Stromal cell of bone marrow (primary cell): ENCODE measurements at regions not wholly inside any gene's neighbourhood (a gene's known extent, or its start where the extent isn't known, plus 50 kb on each side); places are given as distances from the start of the nearest gene placed in this dataset.
"Not testable (repeated sequence)": the region's sequence is repeated elsewhere in the genome, so short reads cannot be mapped to it uniquely, and the experiment has no call there.

Experiments used
- DNase-seq: peaks from one replicate; pipeline ENCODE4 v3.0.0-alpha.2; 2012; ENCODE audit warnings: low read depth

DNA sequence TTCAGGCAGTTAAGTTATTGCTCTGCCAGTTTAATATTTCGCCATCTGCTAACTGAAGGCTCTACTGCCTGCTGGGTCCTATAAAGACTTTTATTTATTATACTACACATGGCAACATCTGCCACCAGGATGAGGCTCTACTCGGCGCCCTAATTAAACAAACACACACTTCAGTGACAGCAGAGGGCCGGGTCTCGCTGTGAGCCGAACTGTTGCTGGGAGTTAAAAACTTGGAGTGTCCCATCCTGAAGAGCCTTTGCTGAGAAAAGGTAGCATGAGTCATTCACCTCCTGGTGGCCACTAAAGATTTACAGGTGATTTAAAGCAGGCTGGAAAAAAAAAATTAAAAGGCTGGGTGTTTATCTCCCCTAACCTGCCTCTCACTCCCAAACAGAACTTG lies 183.7 kb downstream of the NPIPA8 start:
- not testable (repeated sequence) for DNase-seq

DNA sequence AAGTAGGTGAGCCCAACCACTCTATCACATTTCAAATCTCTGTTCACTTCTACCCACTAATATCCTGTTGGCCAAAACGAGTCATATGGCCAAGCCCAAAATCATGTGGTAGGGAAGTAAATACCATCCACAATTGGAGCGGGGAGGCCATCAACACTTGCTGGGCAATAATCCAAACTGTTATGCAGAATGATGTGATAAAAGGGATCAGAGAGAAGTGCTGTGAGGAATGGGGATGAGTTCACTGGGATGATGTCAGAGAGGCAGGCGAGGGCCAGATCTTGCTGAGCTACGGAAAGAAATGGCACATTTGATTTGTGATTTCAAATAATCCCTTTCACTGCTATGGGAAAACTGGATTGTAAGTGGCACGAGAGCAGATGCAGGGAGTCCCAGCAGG lies 188.4 kb downstream of the NPIPA8 start:
- DNase-seq, result not testable (repeated sequence)

DNA sequence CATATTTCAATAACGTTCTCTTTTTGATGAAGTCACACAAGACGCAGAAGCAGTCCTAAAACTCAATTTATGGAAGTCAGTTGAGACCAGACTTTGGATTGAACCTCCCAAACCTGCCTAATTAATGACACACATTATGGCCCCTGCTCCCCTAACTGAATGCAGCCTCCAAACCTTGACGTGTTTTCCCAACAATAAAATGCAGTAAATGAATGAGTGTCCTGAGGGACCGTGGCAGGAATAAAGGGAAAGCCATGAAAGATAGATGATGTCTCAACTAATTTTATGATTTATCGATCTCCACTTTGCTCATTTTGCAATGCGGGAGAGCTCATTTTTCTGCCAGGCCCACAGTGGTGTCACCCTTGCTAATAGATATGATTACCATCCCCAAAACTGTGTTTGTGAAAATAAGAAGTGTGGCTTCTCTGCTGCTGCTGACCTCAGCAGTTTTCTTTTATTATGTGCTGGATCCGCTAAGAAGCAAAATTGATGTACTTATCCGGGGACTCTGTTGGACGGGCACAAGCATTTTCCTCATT lies 189.9 kb downstream of the NPIPA8 start:
- not testable (repeated sequence) for DNase-seq

DNA sequence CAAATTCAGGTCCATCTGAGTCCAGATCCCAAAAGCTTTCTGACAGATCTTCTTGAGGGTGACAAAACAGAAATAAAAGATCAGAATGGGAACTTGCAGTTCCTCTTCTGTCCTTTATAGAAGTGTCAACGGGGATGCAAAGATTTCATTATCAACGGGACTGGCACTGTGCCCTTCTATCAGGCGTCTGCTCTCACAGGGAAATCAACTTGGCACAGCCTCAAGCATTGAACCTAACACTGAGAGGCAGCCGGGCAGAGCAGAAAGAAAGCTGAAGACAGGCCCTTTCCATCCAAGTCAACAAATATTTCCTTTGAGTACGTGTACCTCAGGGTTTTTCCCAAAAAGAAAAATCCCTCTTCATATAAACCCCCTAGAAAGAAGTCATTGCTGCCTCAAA lies 194.5 kb downstream of the NPIPA8 start:
- DNase-seq, result not testable (repeated sequence)

DNA sequence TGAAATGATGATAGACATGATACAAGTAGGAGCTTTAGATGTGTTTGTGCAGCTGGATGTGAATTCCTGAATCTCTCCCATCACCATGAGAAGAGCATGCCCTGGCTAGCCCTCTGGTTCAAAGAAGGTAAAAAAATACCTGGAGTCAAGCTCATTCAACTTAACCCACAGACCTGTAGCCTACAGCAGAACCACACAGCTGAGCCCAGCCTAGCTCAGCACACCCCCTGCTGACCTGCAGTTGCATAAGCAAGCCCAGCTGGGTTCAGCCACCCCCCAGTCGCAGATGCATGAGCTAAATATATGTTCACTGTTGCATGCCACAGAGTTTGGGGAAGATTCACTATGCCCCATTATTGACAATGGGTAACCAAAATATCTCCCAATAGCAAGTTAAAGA lies 200.2 kb downstream of the NPIPA8 start:
- DNase-seq, result not testable (repeated sequence)

DNA sequence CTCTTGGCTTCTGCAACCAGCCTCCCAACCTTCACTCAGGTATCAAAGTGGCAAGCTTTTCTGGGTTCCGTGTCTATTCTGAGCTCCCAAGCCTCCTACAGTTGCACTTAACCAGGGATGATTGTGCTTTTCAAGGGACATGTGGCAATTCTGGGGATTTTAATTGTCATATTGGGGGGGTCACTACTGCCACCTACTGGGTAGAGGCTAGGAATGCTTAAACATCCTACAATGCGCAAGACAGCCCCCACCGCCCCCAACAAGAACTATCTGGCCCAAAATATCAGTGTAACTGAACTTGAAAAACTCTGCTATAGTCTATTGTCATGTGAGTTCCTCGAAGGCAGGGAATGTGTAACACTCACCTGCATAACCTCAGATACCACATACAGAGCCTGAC lies 201.5 kb downstream of the NPIPA8 start:
- DNase-seq, result not testable (repeated sequence)

DNA sequence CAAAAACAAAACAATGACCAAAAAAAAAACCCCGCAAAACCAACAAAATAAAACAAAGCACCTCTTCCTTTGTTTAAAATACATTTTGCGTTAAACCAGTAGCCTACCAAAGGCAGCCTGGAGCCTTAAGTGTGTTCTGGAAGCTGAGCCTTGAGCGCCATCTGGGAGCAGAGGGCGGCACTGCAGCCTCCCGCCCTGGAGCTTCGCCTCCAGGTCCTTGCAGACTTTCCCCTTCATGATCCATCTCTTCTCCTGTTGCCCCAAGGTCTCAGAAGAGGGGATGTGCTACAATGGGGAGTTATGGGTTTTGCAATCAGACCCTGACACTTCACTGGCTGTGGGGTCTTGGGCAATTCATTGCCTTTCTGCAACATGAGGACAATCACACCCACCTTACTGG lies 204.9 kb downstream of the NPIPA8 start:
- DNase-seq, result not testable (repeated sequence)

DNA sequence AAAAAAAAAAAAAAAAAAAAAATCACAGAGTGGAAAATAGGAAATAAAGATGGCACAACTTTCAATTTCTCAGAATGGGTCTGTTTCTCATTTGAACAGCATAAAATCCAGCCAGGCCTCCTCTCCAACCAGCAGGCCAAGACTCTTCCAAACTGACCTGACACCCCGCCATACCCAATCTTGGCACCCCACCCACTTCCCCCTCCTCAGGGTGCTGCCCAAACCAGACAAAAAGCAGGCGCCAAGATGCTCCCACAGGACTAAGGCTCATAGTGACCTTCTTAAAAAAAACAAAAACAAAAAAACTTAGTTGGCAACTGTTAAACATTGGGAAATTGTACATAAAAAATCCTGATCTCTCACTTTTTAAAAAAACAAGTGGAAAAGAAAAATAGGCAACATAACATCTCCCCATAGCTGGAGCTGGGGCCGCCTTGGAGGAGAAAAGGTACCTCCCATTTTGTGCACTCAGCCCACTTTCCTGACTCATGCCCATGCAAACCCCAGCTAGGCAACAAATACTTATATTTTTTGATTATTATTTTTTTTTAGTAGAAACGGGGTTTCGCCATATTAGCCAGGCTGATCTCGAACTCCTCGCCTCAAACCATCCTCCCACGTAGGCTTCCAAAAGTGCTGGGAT lies 205.9 kb downstream of the NPIPA8 start:
- not testable (repeated sequence) for DNase-seq

DNA sequence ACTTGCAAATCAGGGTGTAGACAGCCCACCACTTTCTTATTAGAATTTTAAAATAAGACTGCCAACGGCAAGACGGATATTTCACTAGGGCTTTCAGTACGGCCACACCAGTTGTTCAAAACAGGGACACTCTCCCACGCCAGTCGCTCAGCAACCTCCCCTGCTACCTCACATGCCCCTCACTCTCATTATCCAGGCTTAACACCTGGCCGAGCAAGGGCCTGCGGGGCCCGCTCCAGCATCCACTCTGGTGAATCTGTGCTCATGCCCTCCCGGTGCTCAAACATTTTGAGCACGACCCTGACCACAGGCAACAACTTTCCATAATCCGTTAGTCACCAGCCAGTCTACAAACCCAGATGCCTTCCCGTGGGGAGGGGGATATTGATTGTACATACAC lies 209.5 kb downstream of the NPIPA8 start:
- not testable (repeated sequence) for DNase-seq

DNA sequence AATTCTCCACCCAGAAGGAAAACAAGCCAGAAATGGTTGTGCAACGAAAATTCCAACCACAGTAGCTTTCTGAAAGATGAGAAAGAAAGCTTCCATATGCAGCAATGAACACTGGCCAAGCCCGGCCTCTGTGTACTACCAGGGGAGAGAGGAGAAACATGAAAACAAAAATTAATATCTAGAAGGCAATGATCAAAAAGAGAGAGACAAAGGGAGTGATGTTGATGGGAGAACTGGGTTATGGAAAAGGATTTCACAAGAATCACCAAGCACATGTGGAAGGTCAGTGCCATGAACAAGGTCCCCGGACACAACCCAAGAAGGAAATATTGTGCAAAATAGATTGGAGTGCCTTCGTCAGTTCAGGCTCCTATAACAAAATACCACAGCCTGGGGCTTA lies 217.4 kb downstream of the NPIPA8 start:
- DNase-seq, result not testable (repeated sequence)

DNA sequence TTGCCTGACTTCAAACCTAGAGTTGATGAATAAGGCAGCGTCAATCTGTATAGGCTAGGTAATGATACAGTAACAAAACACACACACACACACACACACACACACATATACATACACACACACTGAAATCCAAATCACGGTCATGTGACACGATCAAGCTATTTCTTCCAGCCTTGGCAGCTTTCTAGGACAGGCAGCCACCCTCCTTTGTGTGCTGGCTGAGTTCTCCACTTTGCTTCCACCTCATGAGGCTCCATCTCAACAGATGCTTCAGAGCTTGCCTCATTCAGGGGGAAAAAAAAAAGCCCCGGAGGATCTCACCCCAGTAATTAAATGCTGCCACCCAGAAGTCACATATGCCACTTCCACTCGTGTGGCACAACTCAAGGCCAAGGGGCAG lies 217.9 kb downstream of the NPIPA8 start:
- not testable (repeated sequence) for DNase-seq

DNA sequence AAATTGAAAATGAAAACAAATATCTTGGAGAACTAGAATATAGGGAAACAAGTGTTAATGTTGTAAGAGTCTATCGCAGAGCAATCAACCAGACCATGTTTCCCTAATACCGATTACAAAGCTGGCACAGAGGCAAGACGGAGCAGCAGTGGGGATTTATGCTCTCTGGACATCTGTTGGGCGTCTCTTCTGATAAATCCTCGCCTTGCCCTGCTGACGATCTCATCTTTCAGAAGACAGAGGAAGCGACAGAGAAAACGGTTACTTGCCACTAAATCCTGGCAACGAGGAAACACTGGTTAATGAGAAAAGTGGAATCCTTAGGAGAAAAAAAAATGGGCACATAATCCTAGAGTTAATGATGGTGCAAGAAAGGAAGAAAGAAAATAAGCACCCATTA lies 218.5 kb downstream of the NPIPA8 start:
- DNase-seq, result not testable (repeated sequence)

DNA sequence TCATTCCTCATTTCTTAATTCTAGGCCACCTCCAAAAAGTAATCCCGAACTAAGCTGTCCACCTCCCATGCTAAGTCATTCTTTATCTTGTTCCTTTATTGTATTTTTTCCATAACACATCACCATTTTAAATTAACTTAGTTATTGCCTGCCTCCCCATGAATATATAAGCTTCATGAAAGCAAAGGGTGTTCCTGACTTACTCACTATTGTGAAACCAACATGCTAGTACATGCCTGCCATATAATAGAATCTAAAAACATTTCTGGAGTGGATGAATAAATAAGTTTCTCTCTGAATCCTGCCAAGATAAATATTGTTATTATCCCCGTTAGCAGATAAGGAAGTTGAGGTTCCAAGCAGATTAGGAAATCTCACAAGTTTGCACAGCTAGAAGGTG lies 232.1 kb downstream of the NPIPA8 start:
- not testable (repeated sequence) for DNase-seq

DNA sequence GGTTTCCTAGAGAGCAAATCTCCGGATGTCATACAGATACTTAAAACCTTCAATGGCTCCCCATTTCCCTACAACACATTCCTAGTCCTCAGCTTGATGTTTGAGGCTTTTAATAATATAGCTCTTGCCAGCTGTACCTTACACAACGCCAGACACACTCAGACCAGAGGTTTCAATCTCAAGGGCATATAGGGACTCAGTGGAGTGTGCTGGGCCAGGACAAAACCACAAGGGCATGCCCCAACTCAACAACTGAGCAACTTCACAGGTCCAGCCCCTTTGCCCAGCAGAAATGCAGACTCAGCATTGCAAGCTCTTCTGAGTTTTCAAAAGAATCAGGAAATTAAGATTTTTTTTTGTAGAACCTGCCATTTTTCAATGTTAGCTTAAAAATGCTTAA lies 235.5 kb downstream of the NPIPA8 start:
- DNase-seq, result not testable (repeated sequence)

DNA sequence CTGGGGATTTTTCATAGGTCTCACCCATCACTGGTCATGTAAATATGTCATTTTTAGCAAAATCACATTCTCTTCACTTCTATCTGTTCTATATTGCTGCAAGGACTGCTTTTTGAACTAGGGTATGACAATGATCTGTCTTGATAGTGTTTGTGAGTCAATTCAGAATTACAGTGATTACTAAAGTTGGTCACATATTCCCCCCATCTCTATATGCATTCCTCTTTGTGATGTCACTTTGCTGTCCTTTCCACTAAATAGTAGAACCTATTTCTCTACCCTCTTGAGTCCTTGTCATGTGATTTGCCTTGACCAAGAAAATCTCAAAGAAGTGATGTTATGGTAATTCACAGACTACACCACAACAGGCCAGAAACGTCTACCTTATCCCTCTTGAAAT lies 243.9 kb downstream of the NPIPA8 start:
- not testable (repeated sequence) for DNase-seq

DNA sequence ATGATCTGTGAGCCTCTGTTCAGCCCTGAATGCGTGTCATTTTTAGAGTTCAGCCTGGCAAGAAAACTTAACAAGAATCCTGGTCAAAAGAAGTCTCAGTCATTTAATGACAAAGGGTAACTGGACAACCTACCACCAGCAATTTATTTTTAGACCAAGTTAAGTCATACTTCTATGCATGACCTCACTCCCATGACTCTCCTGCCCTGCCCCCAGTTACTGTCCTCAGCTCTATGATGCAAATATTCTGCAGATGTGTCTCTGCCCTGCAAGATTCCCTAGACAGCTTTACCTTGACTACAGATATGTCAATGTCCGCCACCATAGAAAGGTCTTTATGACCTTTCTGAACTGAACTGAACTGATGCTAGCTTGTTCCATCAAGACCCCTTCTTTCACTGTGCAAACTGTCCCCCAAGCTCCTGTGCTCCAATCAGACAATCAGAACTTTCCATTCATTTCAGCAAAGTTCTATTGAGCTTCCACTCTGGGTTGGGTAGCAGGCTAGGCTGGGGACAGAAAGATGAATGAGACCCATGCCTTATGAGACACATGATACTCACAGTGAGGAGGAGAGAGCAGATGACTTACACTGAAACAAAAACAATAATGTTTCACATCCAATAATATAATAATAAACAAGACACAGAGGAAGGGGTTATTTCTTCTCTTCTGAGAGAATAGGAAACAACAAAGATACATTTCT lies 255.7 kb downstream of the NPIPA8 start:
- not testable (repeated sequence) for DNase-seq

DNA sequence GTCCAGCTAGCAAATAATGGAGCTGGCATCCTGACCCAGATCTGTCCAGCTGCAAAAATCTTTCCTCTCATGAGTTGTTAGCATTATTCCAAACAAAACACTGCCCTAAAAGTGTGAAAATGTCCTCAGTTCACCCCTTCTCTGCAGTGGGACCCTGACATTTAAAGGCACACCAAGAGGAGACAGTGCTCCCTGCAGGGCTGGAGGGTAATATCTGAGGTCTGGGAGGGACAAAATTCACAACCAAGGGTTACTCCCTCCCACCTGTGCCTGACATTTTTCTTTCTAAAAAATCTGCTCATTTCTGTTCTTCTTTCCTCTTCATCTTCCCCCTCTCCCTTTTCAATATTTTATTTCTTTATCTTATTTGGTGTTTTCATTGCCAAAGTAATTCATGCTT lies 258.6 kb downstream of the NPIPA8 start:
- DNase-seq, result not testable (repeated sequence)

DNA sequence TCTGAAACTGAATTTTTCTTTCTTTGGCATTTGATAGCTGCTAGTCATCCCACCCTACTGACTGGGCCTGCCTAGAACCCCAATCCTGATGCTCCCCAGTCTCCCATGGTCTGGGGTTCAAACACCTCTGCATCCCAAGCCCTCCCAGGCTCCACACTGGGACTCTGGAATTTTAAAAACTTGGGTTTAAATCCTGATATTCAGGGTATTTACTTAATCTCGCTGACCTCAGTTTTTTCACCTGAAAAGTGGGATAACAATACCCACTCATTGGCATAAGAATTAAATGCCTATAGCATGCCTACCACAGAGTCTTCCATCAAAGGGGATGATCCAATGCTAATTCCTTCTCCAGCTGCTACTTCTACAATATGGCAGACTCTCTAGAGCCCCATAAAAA lies 264.4 kb downstream of the NPIPA8 start:
- DNase-seq, result no peak

DNA sequence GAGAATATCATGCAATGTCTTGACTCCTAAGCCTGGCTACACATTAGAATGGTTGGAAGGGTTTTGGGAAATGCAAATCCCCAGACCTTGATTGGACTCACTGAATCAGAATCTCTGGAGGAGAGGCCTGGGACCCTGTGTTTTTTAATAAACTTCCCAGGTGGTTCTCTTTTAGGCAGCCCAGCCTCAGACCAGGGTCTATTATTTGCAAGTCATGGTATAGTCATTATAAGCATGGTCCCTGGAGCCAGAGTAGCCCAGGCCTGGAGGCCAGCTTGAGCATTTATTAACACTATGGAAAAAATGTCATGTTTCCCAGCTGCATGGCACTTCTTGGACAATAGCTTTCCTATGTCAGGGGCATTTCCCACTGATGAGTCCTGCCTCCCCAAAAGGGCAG lies 266.9 kb downstream of the NPIPA8 start:
- no peak for DNase-seq

DNA sequence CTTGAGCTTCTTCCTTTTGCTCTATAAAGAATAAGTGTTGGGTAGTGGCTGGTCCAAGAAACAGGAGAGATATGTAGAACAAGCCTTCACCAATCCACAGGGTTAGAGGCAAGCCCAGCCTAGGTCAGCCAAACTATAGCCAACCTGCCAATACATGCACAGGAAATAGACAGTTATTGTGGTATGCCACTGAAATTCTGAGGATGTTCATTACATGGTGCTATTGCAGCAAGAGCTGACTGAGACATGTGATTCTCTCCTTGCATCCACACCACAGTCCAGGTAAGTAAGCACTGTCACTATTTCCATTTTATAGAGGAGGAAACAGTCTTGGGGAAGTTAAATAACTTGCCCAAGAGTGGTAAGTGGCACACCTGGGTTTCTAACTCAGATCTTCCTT lies 268.1 kb downstream of the NPIPA8 start:
- no peak for DNase-seq

DNA sequence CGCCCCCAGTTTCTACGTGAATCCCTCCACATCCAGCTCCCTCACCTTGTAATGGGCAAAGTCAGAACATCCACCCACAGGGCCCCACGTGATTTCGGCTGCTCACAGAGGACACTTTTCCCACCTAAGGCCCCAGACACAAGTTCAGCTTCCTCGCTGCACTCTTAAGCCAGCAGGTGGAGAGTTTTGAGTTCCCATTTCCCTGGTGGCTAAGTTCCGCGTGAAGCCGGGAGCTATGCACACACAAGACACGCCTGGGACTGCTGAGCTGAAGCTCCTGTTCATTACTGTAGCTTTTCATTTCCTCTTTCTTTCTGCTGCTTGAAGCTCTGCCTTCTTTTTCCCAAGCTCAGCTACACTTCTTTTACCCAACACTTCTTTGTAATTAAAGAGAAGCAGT lies 273.8 kb downstream of the NPIPA8 start:
- DNase-seq, result no peak

DNA sequence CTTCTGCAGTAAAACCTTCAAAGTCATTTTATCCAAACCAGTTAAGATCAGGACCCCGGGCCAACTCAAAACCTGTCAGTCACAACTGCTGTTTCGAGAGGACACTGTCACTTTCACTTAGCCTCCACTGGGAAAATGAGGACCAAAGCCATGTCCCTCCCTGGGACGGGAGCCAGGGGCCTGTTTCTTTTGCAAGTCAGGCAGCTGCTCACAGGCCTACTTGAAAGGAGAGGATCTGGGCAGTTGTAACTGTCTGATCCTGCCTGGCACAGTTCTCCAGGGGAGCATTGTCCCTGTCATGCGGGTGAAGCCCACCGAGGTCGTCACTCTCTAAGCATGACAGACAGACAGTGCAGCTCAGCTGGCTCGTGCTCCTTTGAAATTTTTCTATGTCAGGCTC lies 276.2 kb downstream of the NPIPA8 start:
- no peak for DNase-seq

DNA sequence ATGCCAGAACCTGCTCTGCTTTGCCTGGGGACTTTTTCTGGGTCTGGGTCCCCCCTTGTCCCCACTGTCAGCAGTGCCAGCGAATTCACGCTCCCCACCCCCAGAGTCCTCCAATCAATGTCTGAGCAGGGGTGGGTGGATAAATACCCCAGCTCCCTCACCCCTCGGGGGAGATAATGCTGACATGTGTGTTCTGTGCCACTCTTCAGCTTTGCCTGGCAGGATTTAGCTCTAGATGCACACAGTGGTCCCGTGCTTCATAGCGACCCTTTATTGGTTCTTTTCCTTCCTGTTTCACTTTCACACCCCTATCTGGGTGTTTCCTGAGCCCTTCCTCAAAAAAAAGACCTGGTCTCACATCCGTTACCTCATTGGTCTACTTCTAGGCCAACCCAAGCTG lies 277.0 kb downstream of the NPIPA8 start:
- DNase-seq, result no peak

DNA sequence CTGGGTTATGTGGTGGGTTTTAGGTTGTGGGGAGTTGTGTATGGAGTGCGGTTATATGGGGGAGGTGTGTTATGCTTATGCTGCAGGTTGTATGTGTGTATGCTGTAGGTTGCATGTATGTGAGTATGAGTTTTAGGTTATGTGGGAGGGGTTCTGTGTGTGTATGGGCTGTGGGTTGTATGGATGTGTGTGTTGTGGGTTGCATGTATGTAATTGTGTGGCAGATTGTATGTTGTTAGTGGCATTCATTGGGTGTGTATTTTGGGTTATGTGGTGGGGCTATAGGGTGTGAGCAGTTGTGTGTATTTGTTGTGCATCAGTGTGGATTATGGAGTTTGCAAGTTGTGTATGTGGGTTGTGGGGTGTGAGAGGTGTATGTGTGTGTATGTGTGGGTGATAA lies 277.4 kb downstream of the NPIPA8 start:
- DNase-seq, result no peak
